BJ (cell line): ENCODE measurements at regions not wholly inside any gene's neighbourhood (a gene's known extent, or its start where the extent isn't known, plus 50 kb on each side); places are given as distances from the start of the nearest gene placed in this dataset.
A peak's percentile ranks its signal among the peaks of the same experiment; 100 is the strongest.

Experiments used
- CTCF ChIA-PET: fragments of 350-600 bp; formaldehyde crosslinking; extraction: SDS; loops from one replicate; lab custom pipeline; 2021; ENCODE audit warnings: antibody characterized with exemption, inconsistent platforms; lab: Yijun Ruan, JAX
- POLR2A ChIA-PET: fragments of 300-600 bp; sonication (Branson Sonifier 250); formaldehyde crosslinking; extraction: SDS; loops from one replicate; lab custom pipeline; 2021; ENCODE audit warnings: antibody characterized with exemption; lab: Charles Lee
- DNase-seq: peaks from one replicate; pipeline ENCODE4 v3.0.0-alpha.2; 2011; ENCODE audit warnings: low read depth
- H3K27me3 ChIP-seq: 2 replicates; pipeline ENCODE4 v1.6.0; 2011; ENCODE audit warnings: low read length; ENCODE audit not compliant: control insufficient read depth, insufficient read depth
- H3K36me3 ChIP-seq: 2 replicates; pipeline ENCODE4 v1.5.1; 2011; ENCODE audit warnings: low read length; ENCODE audit not compliant: control insufficient read depth, insufficient read depth
- H3K4me3 ChIP-seq: 2 replicates; pipeline ENCODE4 v1.5.1; 2011; ENCODE audit warnings: low read depth, mild to moderate bottlenecking, control low read depth, low read length
- TF ChIP-seq, protein P1 (sequence below): IDR thresholded peaks from 2 replicates; pipeline ENCODE4 v1.5.1; 2011; ENCODE audit warnings: low read depth, mild to moderate bottlenecking, control low read depth, inconsistent platforms, low read length, moderate library complexity; ENCODE audit not compliant: insufficient read depth

DNA sequence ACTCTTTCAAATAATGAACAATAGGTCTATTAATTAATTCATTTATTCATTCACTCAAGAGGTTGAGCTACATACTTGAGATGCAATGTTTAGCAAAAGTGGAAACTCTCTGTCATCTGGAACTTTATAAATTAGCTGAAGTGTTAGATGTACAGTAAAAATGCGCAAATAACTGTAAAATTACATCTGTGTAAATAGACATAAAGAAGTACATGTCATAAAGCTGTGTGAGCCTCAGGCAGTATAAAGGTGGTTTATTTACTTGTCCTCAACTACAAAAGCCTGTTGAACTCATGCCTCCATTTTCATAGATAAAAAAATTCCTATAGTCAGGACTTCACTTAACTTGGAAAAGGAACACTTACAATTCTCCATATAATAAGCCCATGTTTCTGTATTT is 343.1 kb downstream of the CDH11 start:
- TF ChIP-seq, protein P1, sequence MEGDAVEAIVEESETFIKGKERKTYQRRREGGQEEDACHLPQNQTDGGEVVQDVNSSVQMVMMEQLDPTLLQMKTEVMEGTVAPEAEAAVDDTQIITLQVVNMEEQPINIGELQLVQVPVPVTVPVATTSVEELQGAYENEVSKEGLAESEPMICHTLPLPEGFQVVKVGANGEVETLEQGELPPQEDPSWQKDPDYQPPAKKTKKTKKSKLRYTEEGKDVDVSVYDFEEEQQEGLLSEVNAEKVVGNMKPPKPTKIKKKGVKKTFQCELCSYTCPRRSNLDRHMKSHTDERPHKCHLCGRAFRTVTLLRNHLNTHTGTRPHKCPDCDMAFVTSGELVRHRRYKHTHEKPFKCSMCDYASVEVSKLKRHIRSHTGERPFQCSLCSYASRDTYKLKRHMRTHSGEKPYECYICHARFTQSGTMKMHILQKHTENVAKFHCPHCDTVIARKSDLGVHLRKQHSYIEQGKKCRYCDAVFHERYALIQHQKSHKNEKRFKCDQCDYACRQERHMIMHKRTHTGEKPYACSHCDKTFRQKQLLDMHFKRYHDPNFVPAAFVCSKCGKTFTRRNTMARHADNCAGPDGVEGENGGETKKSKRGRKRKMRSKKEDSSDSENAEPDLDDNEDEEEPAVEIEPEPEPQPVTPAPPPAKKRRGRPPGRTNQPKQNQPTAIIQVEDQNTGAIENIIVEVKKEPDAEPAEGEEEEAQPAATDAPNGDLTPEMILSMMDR: no peak
- CTCF ChIA-PET: no interaction called here

GRCh38 chr16:64773638-64774037 is 348.2 kb downstream of the CDH11 start:
- TF ChIP-seq, protein P1: no peak
- Histone ChIP-seq H3K36me3 (no peaks in the 10 kb centered on the region), H3K4me3 (no peak overlapping the region), H3K27me3 (no peaks in the 10 kb centered on the region)
- ChIA-PET POLR2A (no interaction called here), CTCF (no interaction called here)
- DNase-seq: no peak

More for the DNA sequence above, 343.1 kb downstream of the CDH11 start:
- H3K27me3 ChIP-seq: no peaks in the 10 kb centered on the region
- DNase-seq: no peak
- H3K4me3 ChIP-seq: no peak overlapping the region
- H3K36me3 ChIP-seq: no peaks in the 10 kb centered on the region
- POLR2A ChIA-PET: interaction anchor here (0.6 kb wide), 1 partner anchor 343 kb away, joined by 4 read pairs; the partner anchor contains the start of gene CDH11

DNA sequence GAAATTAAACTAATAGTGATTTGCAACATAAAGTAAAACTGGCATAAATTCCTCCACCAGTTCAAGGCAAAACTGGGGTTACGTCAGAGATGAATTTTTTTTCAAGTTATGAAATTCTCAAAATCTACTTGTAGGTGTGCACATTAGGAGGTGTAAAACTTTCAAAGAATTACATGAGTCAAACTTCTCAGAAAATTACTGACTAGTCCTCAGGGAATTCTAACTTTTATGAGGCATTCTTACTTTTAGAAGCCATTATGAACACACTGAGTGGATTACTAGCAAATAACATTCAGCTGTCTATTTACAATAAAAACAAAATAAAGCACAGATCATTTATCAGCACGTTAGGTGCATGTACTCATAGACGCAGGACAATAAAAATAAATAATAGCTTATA is 348.7 kb downstream of the CDH11 start:
- TF ChIP-seq, protein P1: no peak
- peak; percentile 84 for DNase-seq
- no peak overlapping the region for H3K4me3 ChIP-seq
- CTCF ChIA-PET: no interaction called here
- H3K36me3 ChIP-seq: no peaks in the 10 kb centered on the region
- no peaks in the 10 kb centered on the region for H3K27me3 ChIP-seq
- POLR2A ChIA-PET: no interaction called here

- no peaks in the 10 kb centered on the region for H3K36me3 ChIP-seq
- CTCF ChIA-PET: no interaction called here
- POLR2A ChIA-PET: interaction anchor here (0.6 kb wide), 1 partner anchor 425 kb away, joined by 3 read pairs; no protein-coding TSS in a partner anchor
These were observed 350.6 kb downstream of the CDH11 start for GRCh38 chr16:64771273-64771672.

DNA sequence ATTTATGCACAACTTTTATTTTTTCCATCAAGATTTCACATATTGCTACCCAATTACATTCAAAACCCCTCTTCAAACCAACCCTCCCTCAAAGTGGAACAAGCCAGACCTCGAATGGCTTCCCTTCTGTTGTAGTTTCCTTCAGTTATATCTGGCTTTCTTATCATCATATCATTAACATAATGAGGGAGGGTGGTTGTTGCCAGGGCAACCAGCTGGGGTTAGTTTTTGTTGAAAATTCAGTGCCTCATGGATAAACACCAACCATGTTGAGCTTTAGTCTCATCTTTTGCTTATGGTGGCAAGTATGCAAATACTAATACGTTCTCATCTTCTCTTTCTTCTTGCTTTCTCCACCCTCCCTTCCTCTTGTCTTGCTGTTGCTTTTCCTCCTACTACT is 359.7 kb downstream of the CDH11 start:
- TF ChIP-seq, protein P1: no peak
- no peak overlapping the region for H3K4me3 ChIP-seq
- no peaks in the 10 kb centered on the region; the same call in 1 of the 2 replicates for H3K27me3 ChIP-seq
- H3K36me3 ChIP-seq: no peaks in the 10 kb centered on the region
- DNase-seq: no peak
- CTCF ChIA-PET: interaction anchor here (1.0 to 1.2 kb wide), 2 partner anchors 15 to 1514 kb away, joined by 3 read pairs; no protein-coding TSS in a partner anchor
- POLR2A ChIA-PET: no interaction called here

More at GRCh38 chr16:64771273-64771672, 350.6 kb downstream of the CDH11 start:
- no peaks in the 10 kb centered on the region for H3K27me3 ChIP-seq
- DNase-seq: no peak
- TF ChIP-seq, protein P1: no peak
- H3K4me3 ChIP-seq: no peak overlapping the region
